ENCODE measurements at regions not wholly inside any gene's neighbourhood (a gene's known extent, or its start where the extent isn't known, plus 50 kb on each side); places are given as distances from the start of the nearest gene placed in this dataset.

GRCh38 chr3:70561796-70562195, 249.4 kb upstream of the MDFIC2 start:
- no peaks in the 10 kb centered on the region for H3K36me3 ChIP-seq (ENCODE audit: low read depth)
- no peak for ATAC-seq (ENCODE audit: low read depth)
- TF ChIP-seq CTCF (IDR thresholded peaks at IDR 0.05; ENCODE audit: poor library complexity, severe bottlenecking): no peak
- H3K27me3 ChIP-seq (ENCODE audit: insufficient read depth, poor library complexity, severe bottlenecking): peaks cover 16% of the 10 kb centered on the region
- no peaks in the 10 kb centered on the region for H3K4me1 ChIP-seq (ENCODE audit: insufficient read depth, poor library complexity, severe bottlenecking)
- H3K9me3 ChIP-seq (ENCODE audit: severe bottlenecking): no peaks in the 10 kb centered on the region
- no peak for DNase-seq (ENCODE audit: low spot score)
- no peak overlapping the region for H3K4me3 ChIP-seq (ENCODE audit: severe bottlenecking)
- no peak overlapping the region for H3K27ac ChIP-seq (ENCODE audit: poor library complexity, severe bottlenecking)

- no peaks in the 10 kb centered on the region for H3K36me3 ChIP-seq (ENCODE audit: low read depth)
- DNase-seq (ENCODE audit: low spot score): no peak
- ATAC-seq (ENCODE audit: low read depth): no peak
- no peak overlapping the region for H3K4me3 ChIP-seq (ENCODE audit: severe bottlenecking)
- no peaks in the 10 kb centered on the region for H3K4me1 ChIP-seq (ENCODE audit: insufficient read depth, poor library complexity, severe bottlenecking)
- no peak for TF ChIP-seq CTCF (IDR thresholded peaks at IDR 0.05; ENCODE audit: poor library complexity, severe bottlenecking)
- H3K9me3 ChIP-seq (ENCODE audit: severe bottlenecking): no peaks in the 10 kb centered on the region
- peaks cover 16% of the 10 kb centered on the region for H3K27me3 ChIP-seq (ENCODE audit: insufficient read depth, poor library complexity, severe bottlenecking)
- H3K27ac ChIP-seq (ENCODE audit: poor library complexity, severe bottlenecking): no peak overlapping the region
Measured at GRCh38 chr3:70558956-70559355, 246.5 kb upstream of the MDFIC2 start.

GRCh38 chr3:70557976-70558375, 245.5 kb upstream of the MDFIC2 start:
- Histone ChIP-seq H3K27ac (ENCODE audit: poor library complexity, severe bottlenecking) (no peak overlapping the region), H3K4me3 (ENCODE audit: severe bottlenecking) (no peak overlapping the region), H3K4me1 (ENCODE audit: insufficient read depth, poor library complexity, severe bottlenecking) (no peaks in the 10 kb centered on the region), H3K27me3 (ENCODE audit: insufficient read depth, poor library complexity, severe bottlenecking) (peaks cover 16% of the 10 kb centered on the region), H3K36me3 (ENCODE audit: low read depth) (no peaks in the 10 kb centered on the region), H3K9me3 (ENCODE audit: severe bottlenecking) (no peaks in the 10 kb centered on the region)
- no peak for DNase-seq (ENCODE audit: low spot score)
- ATAC-seq (ENCODE audit: low read depth): no peak
- TF ChIP-seq CTCF (IDR thresholded peaks at IDR 0.05; ENCODE audit: poor library complexity, severe bottlenecking): no peak

- DNase-seq (ENCODE audit: low spot score) (no peak), ATAC-seq (ENCODE audit: low read depth) (peak; percentile 35; the same call in 2 of the 3 replicates)
- Histone ChIP-seq H3K4me1 (ENCODE audit: insufficient read depth, poor library complexity, severe bottlenecking) (no peaks in the 10 kb centered on the region), H3K4me3 (ENCODE audit: severe bottlenecking) (no peak overlapping the region), H3K9me3 (ENCODE audit: severe bottlenecking) (no peaks in the 10 kb centered on the region), H3K27ac (ENCODE audit: poor library complexity, severe bottlenecking) (no peak overlapping the region), H3K27me3 (ENCODE audit: insufficient read depth, poor library complexity, severe bottlenecking) (peaks cover 16% of the 10 kb centered on the region), H3K36me3 (ENCODE audit: low read depth) (no peaks in the 10 kb centered on the region)
- TF ChIP-seq CTCF (IDR thresholded peaks at IDR 0.05; ENCODE audit: poor library complexity, severe bottlenecking): no peak
Measured at GRCh38 chr3:70556056-70556455, 243.6 kb upstream of the MDFIC2 start.

- no peak overlapping the region for H3K27ac ChIP-seq (ENCODE audit: poor library complexity, severe bottlenecking)
- no peak for TF ChIP-seq CTCF (IDR thresholded peaks at IDR 0.05; ENCODE audit: poor library complexity, severe bottlenecking)
- DNase-seq (ENCODE audit: low spot score) (no peak), ATAC-seq (ENCODE audit: low read depth) (no peak)
- H3K4me1 ChIP-seq (ENCODE audit: insufficient read depth, poor library complexity, severe bottlenecking): no peaks in the 10 kb centered on the region
- no peak overlapping the region for H3K4me3 ChIP-seq (ENCODE audit: severe bottlenecking)
- peaks cover 19% of the 10 kb centered on the region for H3K27me3 ChIP-seq (ENCODE audit: insufficient read depth, poor library complexity, severe bottlenecking)
- H3K36me3 ChIP-seq (ENCODE audit: low read depth): no peaks in the 10 kb centered on the region
- no peaks in the 10 kb centered on the region for H3K9me3 ChIP-seq (ENCODE audit: severe bottlenecking)
Measured at GRCh38 chr3:70554170-70554569, 241.7 kb upstream of the MDFIC2 start.

All from RWPE2 (cell line).